HepG2 (cell line): ENCODE measurements at regions not wholly inside any gene's neighbourhood (a gene's known extent, or its start where the extent isn't known, plus 50 kb on each side); places are given as distances from the start of the nearest gene placed in this dataset.

Experiments
- CTCF ChIP-seq: sonication (generic); formaldehyde crosslinking; IDR thresholded peaks from 2 replicates; pipeline ENCODE4 v1.5.0; 2020; ENCODE audit warnings: mild to moderate bottlenecking, missing genetic modification reagents, moderate library complexity
- HOXA7 ChIP-seq: sonication (generic); formaldehyde crosslinking; IDR thresholded peaks from 2 replicates; pipeline ENCODE4 v1.8.1; 2022; ENCODE audit warnings: mild to moderate bottlenecking, missing genetic modification reagents, moderate library complexity
- NAIF1 ChIP-seq: sonication (generic); formaldehyde crosslinking; IDR thresholded peaks from 2 replicates; pipeline ENCODE4 v1.5.0; 2020; ENCODE audit warnings: mild to moderate bottlenecking, missing genetic modification reagents, borderline replicate concordance
- NR2C2 ChIP-seq: sonication (generic); formaldehyde crosslinking; IDR thresholded peaks from 2 replicates; pipeline ENCODE4 v1.4.0; 2020; ENCODE audit warnings: missing genetic modification reagents, mild to moderate bottlenecking, moderate library complexity, borderline replicate concordance
- POLR2AphosphoS5 ChIP-seq: IDR thresholded peaks from 2 replicates; pipeline ENCODE4 v1.6.1; 2012; ENCODE audit warnings: low read depth, low read length
- REST ChIP-seq, 2 experiments: IDR thresholded peaks; 2 replicates each; pipeline ENCODE4 v1.6.1; 2011 to 2012; ENCODE audit warnings: low read length in 2 of 2, borderline replicate concordance in 1 of 2, low read depth in 1 of 2, mild to moderate bottlenecking in 1 of 2, moderate library complexity in 1 of 2
- SMAD1 ChIP-seq: sonication (generic); formaldehyde crosslinking; IDR thresholded peaks from 2 replicates; pipeline ENCODE4 v1.4.0; 2020; ENCODE audit warnings: missing genetic modification reagents, low read depth, mild to moderate bottlenecking, borderline replicate concordance
- ZNF432 ChIP-seq: sonication (generic); formaldehyde crosslinking; IDR thresholded peaks from 2 replicates; pipeline ENCODE4 v1.5.0; 2020; ENCODE audit warnings: missing genetic modification reagents, mild to moderate bottlenecking, borderline replicate concordance
- TF ChIP-seq, protein P1 (sequence below): sonication (generic); formaldehyde crosslinking; IDR thresholded peaks from 2 replicates; pipeline ENCODE4 v1.5.0; 2020; ENCODE audit warnings: mild to moderate bottlenecking, low read depth, missing genetic modification reagents, borderline replicate concordance
- TF ChIP-seq, protein P2 (sequence below): sonication (generic); formaldehyde crosslinking; IDR thresholded peaks from 2 replicates; pipeline ENCODE4 v1.5.0; 2020; ENCODE audit warnings: mild to moderate bottlenecking, missing genetic modification reagents

GRCh38 chr11:57913715-57914704 is 109.7 kb upstream of the OR9Q1 start:
- no peak for TF ChIP-seq NAIF1 (CRISPR knock-in tag)
- no peak for TF ChIP-seq SMAD1 (CRISPR knock-in tag)
- no peak for TF ChIP-seq NR2C2 (CRISPR knock-in tag)
- no peak for TF ChIP-seq HOXA7 (CRISPR knock-in tag)
- TF ChIP-seq POLR2AphosphoS5: no peak
- TF ChIP-seq ZNF432 (CRISPR knock-in tag): no peak
- TF ChIP-seq, protein P1, sequence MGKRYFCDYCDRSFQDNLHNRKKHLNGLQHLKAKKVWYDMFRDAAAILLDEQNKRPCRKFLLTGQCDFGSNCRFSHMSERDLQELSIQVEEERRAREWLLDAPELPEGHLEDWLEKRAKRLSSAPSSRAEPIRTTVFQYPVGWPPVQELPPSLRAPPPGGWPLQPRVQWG (CRISPR knock-in tag): no peak
- TF ChIP-seq, protein P2, sequence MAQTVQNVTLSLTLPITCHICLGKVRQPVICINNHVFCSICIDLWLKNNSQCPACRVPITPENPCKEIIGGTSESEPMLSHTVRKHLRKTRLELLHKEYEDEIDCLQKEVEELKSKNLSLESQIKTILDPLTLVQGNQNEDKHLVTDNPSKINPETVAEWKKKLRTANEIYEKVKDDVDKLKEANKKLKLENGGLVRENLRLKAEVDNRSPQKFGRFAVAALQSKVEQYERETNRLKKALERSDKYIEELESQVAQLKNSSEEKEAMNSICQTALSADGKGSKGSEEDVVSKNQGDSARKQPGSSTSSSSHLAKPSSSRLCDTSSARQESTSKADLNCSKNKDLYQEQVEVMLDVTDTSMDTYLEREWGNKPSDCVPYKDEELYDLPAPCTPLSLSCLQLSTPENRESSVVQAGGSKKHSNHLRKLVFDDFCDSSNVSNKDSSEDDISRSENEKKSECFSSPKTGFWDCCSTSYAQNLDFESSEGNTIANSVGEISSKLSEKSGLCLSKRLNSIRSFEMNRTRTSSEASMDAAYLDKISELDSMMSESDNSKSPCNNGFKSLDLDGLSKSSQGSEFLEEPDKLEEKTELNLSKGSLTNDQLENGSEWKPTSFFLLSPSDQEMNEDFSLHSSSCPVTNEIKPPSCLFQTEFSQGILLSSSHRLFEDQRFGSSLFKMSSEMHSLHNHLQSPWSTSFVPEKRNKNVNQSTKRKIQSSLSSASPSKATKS (CRISPR knock-in tag): no peak
- no peak for TF ChIP-seq REST (IDR thresholded peaks at IDR 0.05; ENCODE audit: borderline replicate concordance in 1 of 2, low read depth in 1 of 2, low read length in 2 of 2)
- TF ChIP-seq CTCF: no peak
